AML-193 (cell line): ENCODE measurements at regions not wholly inside any gene's neighbourhood (a gene's known extent, or its start where the extent isn't known, plus 50 kb on each side); places are given as distances from the start of the nearest gene placed in this dataset.

ENCODE experiments used
- DNase-seq, 2 experiments: peaks; one replicate each; lab custom pipeline; 2025; lab: John Stamatoyannopoulos, UW

DNA sequence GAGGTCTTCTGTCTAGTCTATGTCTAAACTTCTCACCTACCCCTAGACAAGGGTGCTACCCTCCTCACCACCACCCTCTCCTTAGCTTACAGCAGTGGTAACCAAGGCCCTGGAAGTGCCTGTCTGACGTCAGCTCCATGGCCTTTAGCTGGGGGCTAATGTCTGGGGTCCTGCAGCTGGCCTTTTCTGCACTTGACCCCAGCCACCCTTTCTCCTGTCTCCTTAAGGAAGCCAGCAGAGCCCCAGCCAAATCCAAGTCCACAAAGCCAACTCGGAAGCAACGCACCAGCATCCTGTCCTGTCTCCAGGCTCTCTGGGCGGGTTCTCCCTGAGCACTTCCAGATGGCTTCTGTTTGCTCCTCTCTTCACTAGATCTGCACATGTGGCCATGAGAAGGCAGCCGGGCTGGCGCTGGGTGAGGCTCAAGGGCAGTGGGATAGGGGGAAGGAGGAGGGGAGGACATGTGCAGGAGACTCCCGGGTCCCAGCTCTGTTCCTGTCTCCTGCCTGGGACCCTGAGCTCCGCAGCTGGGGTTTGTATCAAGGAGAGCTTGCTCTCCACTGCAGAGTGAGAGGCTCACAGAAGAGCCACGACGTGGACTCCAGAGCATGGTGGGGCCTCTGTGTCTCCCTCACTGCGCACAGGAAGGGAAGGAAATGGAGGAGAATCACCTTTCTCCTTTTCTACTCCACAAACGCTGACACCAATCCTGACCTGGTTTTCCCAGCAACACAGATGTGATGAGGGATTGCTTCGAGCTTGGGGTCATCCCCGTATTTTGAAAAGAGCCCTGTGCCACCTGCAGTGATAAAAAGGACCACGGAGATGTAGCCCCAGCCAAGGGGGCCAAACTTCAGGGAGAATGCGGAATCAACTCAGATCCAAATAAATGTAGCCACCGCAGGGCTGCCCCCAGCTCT lies 204.2 kb downstream of the USP12 start:
- DNase-seq: no peak

DNA sequence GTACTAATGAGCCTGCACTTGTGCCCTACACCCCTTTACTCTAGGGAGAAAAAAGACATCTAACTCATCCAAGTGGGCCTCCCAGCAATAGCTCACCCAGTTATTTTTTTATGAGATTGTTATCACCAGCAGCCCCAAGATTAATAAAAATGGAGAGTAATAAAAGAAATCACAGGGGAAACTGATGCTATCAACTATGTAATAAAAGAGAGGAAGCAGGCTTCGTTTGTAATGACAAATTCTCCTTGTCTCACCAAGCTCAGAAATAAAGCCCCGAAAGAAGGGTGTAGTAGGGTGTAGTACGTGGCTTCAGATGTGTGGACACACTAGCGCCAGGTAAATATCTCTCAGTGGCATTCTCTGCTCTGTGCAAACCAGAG lies 204.9 kb downstream of the USP12 start:
- no peak for DNase-seq

DNA sequence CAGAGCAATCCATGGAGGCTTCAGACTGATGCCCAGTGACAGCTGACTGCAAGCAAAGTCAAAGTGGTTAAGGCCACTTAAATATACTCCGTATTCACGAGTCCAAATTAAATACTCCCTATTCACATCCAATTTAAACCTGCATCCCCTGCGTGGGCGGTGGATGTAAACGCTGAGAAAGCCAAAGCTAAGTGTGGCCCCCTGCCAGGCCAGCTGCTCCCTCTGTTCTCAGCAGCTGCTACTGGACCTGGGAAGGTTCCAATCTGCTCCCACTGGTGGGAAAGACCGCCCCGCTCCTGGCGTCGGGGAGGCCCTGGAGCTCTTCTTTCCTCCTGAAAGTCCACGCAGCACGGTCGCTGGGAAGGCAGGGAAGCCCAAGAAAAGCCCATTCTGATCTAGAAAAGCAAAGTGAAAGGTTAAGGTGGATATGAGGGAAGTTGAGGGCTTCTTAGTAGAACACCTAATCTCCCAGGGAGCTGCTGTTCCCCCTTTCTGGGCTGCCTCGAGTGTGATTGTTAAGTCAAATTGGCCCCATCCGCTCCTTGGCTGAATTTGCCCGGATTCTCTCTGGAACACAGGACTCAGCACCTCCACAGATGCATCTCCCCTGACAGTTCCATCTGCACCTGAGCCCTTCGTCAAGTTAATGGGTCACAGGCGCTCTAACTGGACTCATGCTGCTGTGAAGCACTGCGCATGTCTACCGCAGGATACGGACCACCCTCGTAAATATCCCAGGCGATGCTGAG lies 205.5 kb downstream of the USP12 start:
- no peak for DNase-seq

DNA sequence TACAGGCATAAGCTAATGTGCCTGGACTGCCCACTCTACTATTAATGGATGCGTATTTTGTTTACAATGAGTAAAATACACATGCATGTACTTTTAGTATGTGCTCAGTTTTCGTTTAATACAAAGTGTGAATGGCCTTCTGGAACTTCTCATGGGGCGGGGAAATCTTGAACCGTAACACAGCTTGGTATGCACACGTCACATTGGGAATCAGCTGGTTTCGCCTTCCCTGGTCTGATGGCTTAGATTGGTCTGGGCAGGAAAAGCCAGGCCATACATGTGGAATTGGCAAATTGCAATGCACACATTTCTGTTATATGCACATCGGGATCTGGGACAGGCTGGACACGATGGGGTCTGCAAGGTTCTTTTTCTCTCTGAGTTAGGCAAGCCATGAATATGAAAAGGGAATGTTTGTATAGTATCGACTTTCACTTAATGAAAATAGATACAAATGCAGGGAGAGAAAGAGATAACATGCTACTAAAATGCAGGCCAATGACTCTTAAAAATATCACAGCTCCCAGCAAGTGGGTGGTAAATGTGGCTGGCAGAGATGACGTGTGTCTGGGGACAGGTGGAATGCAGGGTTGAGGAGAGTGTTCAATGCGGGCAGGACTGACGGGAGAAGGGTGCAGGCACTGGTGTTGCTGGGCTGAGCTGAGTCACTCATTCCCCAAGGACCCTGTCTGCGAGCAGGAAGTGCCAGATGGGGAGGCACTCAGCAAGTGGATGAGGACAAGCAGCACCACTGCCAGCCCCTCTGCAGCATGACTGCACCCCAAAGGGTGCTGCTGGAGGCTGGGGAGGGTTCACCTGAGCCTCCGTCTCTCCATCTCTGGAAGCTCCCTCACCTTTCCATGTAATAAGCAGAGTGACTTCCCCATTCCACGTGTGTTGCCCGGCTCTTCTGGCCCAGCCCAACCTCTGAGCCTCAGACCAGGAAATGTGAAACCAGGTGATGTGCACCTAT lies 204.0 kb upstream of the GPR12 start:
- no peak for DNase-seq

- DNase-seq: no peak
These were observed 202.1 kb upstream of the GPR12 start for GRCh38 chr13:26962671-26963070.

DNA sequence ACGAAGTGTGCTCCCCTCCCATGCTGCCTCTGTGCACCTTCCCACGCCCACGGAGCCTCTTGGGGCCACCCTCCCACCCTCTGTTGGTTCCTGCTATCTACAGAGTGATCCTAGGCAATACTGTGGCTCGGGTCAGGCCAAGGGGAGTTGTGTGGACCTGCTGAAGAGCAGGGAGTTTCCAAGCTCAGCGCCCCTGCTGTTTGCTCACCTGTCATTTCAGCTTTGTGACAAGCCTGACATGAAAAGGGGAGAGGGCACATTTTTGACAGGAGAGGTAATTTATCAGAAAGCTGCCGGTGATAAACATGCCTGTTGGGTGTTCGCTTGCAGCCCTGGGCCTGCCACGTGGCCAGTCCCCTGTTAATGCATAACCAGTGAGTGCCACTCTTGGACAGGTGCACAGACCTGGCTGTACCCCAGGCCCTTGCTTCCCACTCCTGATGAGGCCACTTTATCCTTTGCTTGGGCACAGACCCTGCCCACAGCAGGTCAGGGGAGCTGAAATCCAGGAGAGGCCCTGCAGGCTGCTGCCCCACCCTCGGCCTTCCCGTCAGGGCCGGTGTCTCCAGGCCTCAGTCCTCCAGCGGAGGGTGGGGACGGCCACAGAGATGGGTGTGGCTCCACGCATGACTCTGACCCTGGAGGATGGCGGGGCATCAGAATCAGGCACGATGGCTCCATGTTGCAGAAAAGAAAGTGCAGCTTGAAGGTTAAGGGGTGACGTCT lies 201.5 kb upstream of the GPR12 start:
- no peak for DNase-seq

- peak; percentile 20 to 49 for DNase-seq
These were observed 196.6 kb upstream of the GPR12 start for GRCh38 chr13:26957182-26957581.

- DNase-seq: no peak
These were observed 196.0 kb upstream of the GPR12 start for GRCh38 chr13:26956522-26957142.

DNA sequence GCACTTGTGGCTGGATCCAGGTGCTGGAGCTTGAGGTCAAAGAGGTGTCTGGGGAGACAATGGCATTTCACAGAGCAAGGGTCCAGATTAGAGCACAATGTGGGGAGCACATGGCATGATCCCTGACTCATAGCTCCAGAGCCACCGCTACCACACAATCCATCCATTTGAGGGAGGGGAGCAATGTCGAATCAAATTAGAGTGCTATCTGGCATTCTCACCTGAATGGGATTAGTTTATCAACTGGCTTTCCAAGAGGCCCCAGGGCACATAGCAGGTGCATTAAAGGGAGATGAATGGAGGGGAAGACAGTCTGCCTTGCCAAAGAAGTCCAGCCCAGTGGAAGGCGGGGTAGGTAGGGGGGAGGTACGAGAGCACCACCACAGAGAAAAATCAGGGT lies 194.4 kb upstream of the GPR12 start:
- DNase-seq: no peak

DNA sequence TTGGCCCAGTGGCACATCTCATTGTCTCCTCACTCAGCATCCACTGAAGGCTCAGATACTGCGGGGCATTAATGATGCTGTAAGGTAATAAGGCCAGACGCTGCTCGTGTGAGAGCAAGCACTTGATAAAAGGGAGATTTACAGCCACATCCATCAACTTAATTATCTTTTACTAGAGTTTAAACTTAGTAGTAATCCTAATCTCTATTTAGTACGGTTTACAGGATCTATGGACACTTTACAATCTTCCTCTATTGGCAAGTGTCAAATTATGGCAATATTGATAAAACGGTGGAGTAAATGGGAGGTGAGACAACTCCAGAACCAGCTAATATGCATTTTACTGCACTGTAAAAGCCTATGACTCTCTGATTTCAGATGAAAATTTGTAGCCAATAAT lies 192.7 kb upstream of the GPR12 start:
- DNase-seq: no peak

DNA sequence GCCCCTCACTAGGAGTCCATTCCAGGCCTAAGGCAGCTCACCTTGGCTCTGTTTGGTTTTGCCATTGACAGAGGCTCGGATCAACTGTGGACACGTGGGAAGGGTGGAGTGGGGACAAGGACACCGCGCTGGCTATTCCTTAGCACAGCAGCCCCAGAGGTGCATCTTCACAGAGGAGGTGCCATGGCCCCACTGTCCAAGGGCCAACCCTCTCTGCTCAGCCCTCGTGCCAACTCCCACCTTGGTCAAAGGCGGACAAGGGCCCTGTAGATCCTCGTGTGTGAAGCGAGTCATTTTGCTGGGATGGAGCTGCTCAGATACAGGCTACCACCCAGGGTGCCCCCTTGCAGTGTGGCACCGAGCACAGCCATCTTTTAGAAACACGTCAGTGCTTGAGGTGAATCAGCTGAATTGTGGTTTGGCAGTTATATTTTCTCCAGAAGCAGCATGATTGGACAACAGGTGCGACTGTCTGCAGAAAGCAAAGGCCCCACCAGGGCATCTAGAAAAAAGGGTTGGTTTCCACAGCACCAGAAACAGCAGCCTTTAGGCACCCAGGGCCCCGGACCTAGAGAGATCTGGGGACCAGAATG lies 192.1 kb upstream of the GPR12 start:
- no peak for DNase-seq

DNA sequence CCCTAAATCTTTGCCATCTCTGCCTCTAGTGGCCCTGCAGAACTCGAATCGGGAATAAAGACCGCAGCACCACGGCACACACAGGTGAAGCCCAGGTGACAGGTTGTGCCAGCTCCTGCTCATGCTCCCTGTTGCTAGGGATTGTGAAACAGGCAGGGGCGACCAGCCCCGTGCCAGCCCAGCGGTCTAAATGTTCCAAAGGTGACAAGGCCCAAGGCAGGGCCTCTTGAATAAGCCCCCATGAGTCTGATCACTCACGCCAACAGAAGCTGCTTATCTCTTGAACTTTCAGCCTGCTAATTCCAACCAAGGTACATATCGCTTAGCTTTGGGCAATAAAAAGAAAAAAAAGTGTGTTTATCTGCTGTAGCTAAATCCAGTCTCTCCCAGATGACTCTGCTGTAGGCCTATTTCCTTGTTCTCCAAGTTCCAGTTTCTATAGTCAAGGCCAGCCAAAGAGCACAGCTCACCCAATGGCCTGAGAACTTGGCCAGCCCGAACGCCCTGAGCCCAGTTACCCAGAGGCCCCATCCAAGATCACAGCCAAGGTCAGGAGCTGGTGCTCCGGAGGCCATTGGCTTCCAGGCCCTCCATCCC lies 191.1 kb upstream of the GPR12 start:
- DNase-seq: no peak

- DNase-seq: no peak
These were observed 190.4 kb upstream of the GPR12 start for GRCh38 chr13:26950968-26951367.

DNA sequence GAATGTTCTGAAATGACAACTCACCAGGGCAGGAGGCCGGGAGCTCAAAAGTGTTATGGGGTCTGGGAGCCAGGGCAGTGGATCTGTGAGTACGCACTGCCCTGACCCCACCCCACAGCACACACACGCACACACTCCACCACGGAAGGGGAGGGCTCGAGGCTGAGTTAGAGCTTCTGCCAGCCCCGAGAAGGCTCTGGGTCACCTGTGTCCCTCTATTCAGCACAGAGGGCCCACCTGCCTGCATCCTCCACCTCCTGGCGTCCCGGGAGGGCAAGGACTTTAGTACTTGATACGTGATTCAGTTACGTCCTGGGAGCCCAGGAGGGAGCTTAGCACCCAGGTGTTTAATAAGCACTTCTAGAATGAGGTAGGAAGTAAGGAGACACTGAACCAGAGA lies 190.0 kb upstream of the GPR12 start:
- DNase-seq: no peak

GRCh38 chr13:26949701-26950502 lies 189.3 kb upstream of the GPR12 start:
- no peak for DNase-seq

DNA sequence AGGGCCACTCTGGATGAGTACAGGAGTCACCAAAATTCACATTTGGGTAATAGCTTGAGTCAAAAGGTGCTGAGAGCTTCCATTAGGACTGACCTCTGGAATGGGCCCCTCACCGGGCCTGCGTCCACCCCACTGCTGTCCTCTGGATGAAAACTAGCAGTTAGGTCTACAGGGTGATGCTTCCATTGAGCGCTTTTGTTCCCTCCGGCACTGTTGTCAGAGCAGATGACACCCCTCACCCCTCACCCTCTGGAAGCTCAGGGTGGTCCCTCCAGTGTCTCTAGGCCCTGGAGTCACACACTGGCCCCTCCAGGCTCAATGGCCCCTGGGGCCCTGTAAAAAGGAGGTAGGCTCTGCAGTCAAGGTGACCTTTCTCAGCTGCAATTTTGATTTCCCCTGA lies 187.8 kb upstream of the GPR12 start:
- DNase-seq: no peak

DNA sequence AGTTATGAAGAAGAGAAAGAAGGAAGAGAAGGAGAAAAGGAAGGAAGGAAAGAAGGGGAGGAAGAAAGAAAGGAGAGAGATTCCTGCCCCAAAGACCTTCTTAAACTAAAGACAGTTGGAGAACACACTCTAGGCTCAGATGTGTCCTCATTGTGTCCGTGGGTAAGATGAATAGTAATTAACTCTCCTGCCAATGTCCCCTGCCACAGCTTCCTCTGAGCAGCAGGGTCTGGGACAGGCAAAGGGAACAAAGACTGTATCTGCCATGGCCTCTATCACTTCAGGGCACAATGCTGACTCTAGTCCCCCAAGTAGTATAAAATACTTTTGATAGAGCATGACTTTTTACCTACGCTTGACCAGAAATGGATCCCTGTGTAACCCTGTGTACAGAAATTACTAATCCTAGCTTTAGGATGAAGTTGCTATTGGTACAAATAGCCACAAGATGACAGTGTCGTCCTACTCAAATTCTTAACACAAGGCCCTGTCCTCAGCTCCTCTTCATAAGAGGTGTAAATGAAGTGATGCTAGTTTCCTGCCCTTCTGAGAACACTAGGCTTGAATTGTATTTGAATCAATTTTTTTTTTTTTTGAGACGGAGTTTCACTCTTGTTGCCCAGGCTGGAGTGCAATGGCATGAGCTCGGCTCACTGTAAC lies 186.2 kb upstream of the GPR12 start:
- DNase-seq: peak; percentile 76 to 85

- no peak for DNase-seq
These were observed 183.2 kb upstream of the GPR12 start for GRCh38 chr13:26943748-26944147.

DNA sequence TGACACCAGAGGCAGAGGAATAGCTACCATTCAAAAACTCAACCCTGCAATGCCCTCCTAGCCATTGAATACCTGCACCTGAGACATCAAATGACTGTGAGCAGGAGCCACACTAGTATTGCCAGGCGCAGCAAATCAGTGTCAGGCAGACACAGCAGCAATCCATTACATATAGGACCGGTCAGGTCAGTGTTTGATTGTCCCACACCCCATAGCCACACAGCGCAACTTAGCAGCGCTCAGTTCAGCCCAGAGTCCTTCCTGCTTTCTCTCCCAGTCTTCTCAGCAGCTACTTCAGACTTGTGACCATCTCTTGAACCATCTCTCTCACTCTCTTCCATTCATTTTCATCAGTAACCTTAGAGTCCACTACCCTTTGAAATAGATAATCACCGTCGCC lies 181.6 kb upstream of the GPR12 start:
- no peak for DNase-seq
